HepG2 (cell line): ENCODE measurements at regions not wholly inside any gene's neighbourhood (a gene's known extent, or its start where the extent isn't known, plus 50 kb on each side); places are given as distances from the start of the nearest gene placed in this dataset.

Experiments
- ATAC-seq: fragments of 200-7000 bp; cut with Tn5 transposase; 3 replicates; pipeline ENCODE4 v1.9.1; 2020; ENCODE audit warnings: mild to moderate bottlenecking, moderate library complexity
- BruUV-seq: library from RNA; stranded (reverse); fragments of 400-500 nt; replicated peaks from 2 replicates; lab custom pipeline; 2021; lab: Mats Ljungman, UMichigan
- CTCF ChIA-PET: fragments of 300-600 bp; formaldehyde crosslinking; extraction: SDS; loops from one replicate; lab custom pipeline; 2021; ENCODE audit warnings: low total read pairs, inconsistent platforms, low intra/inter-chr PET ratio; lab: Yijun Ruan, JAX
- POLR2A ChIA-PET: fragments of 350-600 bp; sonication (Branson Sonifier 250); formaldehyde crosslinking; loops from one replicate; lab custom pipeline; 2020; ENCODE audit warnings: antibody characterized with exemption, inconsistent platforms; lab: Yijun Ruan, JAX
- DNase-seq: peaks from one replicate; pipeline ENCODE4 v3.0.0-alpha.2; 2015; ENCODE audit warnings: low spot score
- FAIRE-seq: peaks from 3 replicates; lab custom pipeline; 2011; peaks lifted over from hg19 to GRCh38; lab: Jason Lieb, UNC
- H2AFZ ChIP-seq: one replicate; pipeline ENCODE4 v1.6.1; 2011; ENCODE audit warnings: low read length, inconsistent platforms
- H3K27ac ChIP-seq: fragments of 300-600 bp; 3 replicates; pipeline ENCODE4 v1.8.0; 2011; ENCODE audit warnings: mixed run types, mild to moderate bottlenecking, mixed read lengths, low read length, inconsistent platforms; ENCODE audit not compliant: insufficient read depth; ENCODE audit errors: extremely low read length
- H3K27me3 ChIP-seq, 2 experiments: fragments of 200-600 bp in 1 of 2; 2 replicates in 1 of 2; 3 replicates in 1 of 2; pipeline versions ENCODE4 v1.6.0 to v1.8.0; 2011; ENCODE audit warnings: low read length in 2 of 2, mild to moderate bottlenecking in 2 of 2, moderate library complexity in 2 of 2, inconsistent platforms in 1 of 2; ENCODE audit not compliant: insufficient read depth in 2 of 2, control insufficient read depth in 1 of 2
- H3K36me3 ChIP-seq, 2 experiments: fragments of 200-600 bp in 1 of 2; replicated peaks in 1 of 2; 2 replicates in 1 of 2; 3 replicates in 1 of 2; pipeline versions ENCODE4 v1.5.1 to v1.8.0; 2011; ENCODE audit warnings: low read length in 2 of 2, inconsistent platforms in 1 of 2; ENCODE audit not compliant: insufficient read depth in 2 of 2, control insufficient read depth in 1 of 2
- H3K4me1 ChIP-seq: 2 replicates; pipeline ENCODE4 v1.5.1; 2012; ENCODE audit warnings: low read length, inconsistent platforms; ENCODE audit not compliant: insufficient read depth
- H3K4me2 ChIP-seq: 2 replicates; pipeline ENCODE4 v1.6.0; 2011; ENCODE audit warnings: low read depth, low read length, inconsistent platforms
- H3K4me3 ChIP-seq, 3 experiments: fragments of 200-600 bp in 1 of 3; sonication (generic), shearing (Covaris generic) in 1 of 3; replicated peaks in 1 of 3; 2 replicates each; pipeline ENCODE4 v1.5.1; 2011 to 2016; ENCODE audit warnings: low read length in 3 of 3, inconsistent platforms in 2 of 3, low read depth in 2 of 3, mild to moderate bottlenecking in 2 of 3, control low read depth in 1 of 3, mixed read lengths in 1 of 3; ENCODE audit not compliant: insufficient read depth in 1 of 3
- H3K79me2 ChIP-seq: one replicate; pipeline ENCODE4 v1.6.1; 2011; ENCODE audit warnings: low read length, inconsistent platforms; ENCODE audit not compliant: insufficient read depth
- H3K9ac ChIP-seq: 2 replicates; pipeline ENCODE4 v1.6.0; 2011; ENCODE audit warnings: mild to moderate bottlenecking, low read depth, low read length, inconsistent platforms; ENCODE audit not compliant: insufficient read depth
- H3K9me3 ChIP-seq: 2 replicates; pipeline ENCODE4 v1.5.1; 2012; ENCODE audit warnings: mild to moderate bottlenecking, low read length
- H4K20me1 ChIP-seq: 2 replicates; pipeline ENCODE4 v1.6.0; 2011; ENCODE audit warnings: inconsistent platforms, mild to moderate bottlenecking, low read length, moderate library complexity; ENCODE audit not compliant: insufficient read depth
- BCL3 ChIP-seq: sonication (generic); formaldehyde crosslinking; IDR thresholded peaks from 2 replicates; pipeline ENCODE4 v1.5.1; 2020; ENCODE audit warnings: mild to moderate bottlenecking, missing genetic modification reagents, moderate library complexity
- PRDM4 ChIP-seq: sonication (generic); formaldehyde crosslinking; IDR thresholded peaks from 2 replicates; pipeline ENCODE4 v1.9.0; 2021; ENCODE audit warnings: missing genetic modification reagents, borderline replicate concordance
- REPIN1 ChIP-seq: sonication (generic); formaldehyde crosslinking; IDR thresholded peaks from 2 replicates; pipeline ENCODE4 v1.8.0; 2022; ENCODE audit warnings: missing genetic modification reagents, low read depth, mild to moderate bottlenecking, borderline replicate concordance
- ZNF574 ChIP-seq: sonication (generic); formaldehyde crosslinking; IDR thresholded peaks from 2 replicates; pipeline ENCODE4 v1.4.0; 2020; ENCODE audit warnings: missing genetic modification reagents
- WGBS: methylation state at CpG from one replicate; pipeline ENCODE4 v1.1.6; 2017; ENCODE audit warnings: low lambda C conversion rate; 5-methylcytosine and 5-hydroxymethylcytosine counted together
- in situ Hi-C: cut with HindIII; loops from 2 replicates; pipeline ENCODE4 v1.10.0; 2017; ENCODE audit warnings: low pct_unique_long_range_greater_than_20kb; ENCODE audit not compliant: extremely low pct_ligation_motif_present
- intact Hi-C: fragments of 100-400 bp; cut with micrococcal nuclease; formaldehyde crosslinking; loops from one replicate; pipeline ENCODE4 v1.10.0; 2022; ENCODE audit not compliant: unreplicated experiment
- TF ChIP-seq, protein P1 (sequence below): fragments of 450-650 bp; IDR thresholded peaks from 2 replicates; pipeline ENCODE4 v1.6.1; 2017; ENCODE audit warnings: mild to moderate bottlenecking

DNA sequence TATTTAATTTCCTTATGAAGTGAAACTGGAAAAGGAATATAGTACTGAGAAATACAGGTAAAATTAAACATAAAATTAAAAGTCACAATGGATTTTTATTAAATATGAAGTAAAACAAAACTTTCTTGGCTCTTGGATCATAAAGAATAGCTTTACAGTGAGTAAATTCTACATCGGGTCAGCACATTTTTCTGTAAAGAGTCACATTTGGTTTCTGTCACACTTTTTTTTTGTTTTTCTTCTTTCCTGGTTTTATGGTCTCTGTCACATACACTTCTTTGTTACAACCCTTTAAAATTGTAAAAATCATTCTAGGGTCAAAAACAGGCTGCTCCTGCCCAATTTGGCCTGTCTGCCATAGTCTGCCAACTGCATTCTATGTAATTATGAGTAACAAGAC, 254.4 kb upstream of the POU3F2 start:
- ChIA-PET POLR2A (no interaction called here), CTCF (no interaction called here)
- WGBS = 3% methylated on average over 1 of the region's 1 CpG
- DNase-seq (no peak), ATAC-seq (no peak), FAIRE-seq (no peak)
- in situ Hi-C loops (no loop called here), intact Hi-C loops (no loop called here)
- H4K20me1 ChIP-seq = no peaks in the 10 kb centered on the region
- no peaks in the 10 kb centered on the region for H3K4me1 ChIP-seq
- H3K27me3 ChIP-seq = no peaks in the 10 kb centered on the region
- no peak overlapping the region for H3K27ac ChIP-seq
- no peak overlapping the region for H3K4me2 ChIP-seq
- no peak overlapping the region for H3K9ac ChIP-seq
- H3K36me3 ChIP-seq = no peaks in the 10 kb centered on the region
- no peak for TF ChIP-seq PRDM4 (CRISPR knock-in tag)
- TF ChIP-seq BCL3 (CRISPR knock-in tag) = no peak
- TF ChIP-seq REPIN1 (CRISPR knock-in tag) = no peak
- TF ChIP-seq, protein P1, sequence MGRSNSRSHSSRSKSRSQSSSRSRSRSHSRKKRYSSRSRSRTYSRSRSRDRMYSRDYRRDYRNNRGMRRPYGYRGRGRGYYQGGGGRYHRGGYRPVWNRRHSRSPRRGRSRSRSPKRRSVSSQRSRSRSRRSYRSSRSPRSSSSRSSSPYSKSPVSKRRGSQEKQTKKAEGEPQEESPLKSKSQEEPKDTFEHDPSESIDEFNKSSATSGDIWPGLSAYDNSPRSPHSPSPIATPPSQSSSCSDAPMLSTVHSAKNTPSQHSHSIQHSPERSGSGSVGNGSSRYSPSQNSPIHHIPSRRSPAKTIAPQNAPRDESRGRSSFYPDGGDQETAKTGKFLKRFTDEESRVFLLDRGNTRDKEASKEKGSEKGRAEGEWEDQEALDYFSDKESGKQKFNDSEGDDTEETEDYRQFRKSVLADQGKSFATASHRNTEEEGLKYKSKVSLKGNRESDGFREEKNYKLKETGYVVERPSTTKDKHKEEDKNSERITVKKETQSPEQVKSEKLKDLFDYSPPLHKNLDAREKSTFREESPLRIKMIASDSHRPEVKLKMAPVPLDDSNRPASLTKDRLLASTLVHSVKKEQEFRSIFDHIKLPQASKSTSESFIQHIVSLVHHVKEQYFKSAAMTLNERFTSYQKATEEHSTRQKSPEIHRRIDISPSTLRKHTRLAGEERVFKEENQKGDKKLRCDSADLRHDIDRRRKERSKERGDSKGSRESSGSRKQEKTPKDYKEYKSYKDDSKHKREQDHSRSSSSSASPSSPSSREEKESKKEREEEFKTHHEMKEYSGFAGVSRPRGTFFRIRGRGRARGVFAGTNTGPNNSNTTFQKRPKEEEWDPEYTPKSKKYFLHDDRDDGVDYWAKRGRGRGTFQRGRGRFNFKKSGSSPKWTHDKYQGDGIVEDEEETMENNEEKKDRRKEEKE = no peak
- no peak for TF ChIP-seq ZNF574 (CRISPR knock-in tag)
- H3K79me2 ChIP-seq = no peaks in the 10 kb centered on the region
- no TSS peak for BruUV-seq
- H2AFZ ChIP-seq = no peak overlapping the region
- H3K9me3 ChIP-seq = no peaks in the 10 kb centered on the region
- H3K4me3 ChIP-seq = no peak overlapping the region
